ENCODE measurements at regions not wholly inside any gene's neighbourhood (a gene's known extent, or its start where the extent isn't known, plus 50 kb on each side); places are given as distances from the start of the nearest gene placed in this dataset.
"Not testable (repeated sequence)": the region's sequence is repeated elsewhere in the genome, so short reads cannot be mapped to it uniquely, and the experiment has no call there.

DNA sequence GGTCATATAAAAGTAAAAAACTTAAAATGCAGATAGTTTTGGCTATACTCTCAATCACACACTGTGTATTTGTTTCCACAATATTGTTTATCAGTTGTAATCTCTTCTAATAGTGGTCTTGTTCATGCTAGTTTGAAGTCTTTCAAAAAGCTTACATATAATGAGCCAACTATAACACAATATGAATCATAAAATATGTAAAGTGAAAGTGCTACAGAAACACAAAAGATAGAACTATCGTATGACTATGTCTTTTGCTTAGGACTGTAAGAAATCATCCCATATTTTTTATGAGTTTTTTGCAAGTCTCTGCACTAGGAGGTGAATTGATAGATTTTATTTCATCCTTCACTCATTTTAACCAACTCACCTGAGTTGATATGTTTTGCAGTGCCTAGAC, 136.0 kb downstream of the MMUT start:
- Mint-ChIP-seq H3K36me3 (ENCODE audit: low read depth) (no peaks in the 10 kb centered on the region), H3K4me1 (no peaks in the 10 kb centered on the region), H3K4me3 (no peak overlapping the region), H3K27ac (no peak overlapping the region), H3K27me3 (no peaks in the 10 kb centered on the region), H3K9me3 (ENCODE audit: low read depth) (no peaks in the 10 kb centered on the region)
- intact Hi-C loops (cut with DNase I, micrococcal nuclease), result no loop called here
- no peak for DNase-seq
- ChIA-PET POLR2A (no interaction called here), CTCF (no interaction called here)
- ATAC-seq, result no peak

DNA sequence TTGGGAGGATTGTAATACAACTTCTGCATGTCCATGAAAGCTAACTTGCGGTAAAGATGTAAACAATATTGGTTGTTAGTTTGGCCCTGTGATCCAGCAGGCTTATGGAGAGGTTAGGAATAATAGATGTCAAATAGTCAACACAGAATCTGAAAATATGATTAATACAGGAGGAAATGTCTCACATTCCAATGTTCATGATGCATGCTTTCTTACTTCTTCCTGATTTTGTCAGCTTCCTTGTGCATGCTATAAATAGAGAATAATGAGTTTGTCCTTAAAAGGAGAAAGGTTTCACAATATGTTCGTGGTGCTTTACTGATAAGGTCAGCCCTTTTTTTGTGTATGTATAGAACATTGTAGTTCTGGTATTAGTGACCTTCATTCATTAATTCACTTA, 136.7 kb downstream of the MMUT start:
- ATAC-seq (no peak), DNase-seq (no peak)
- CTCF ChIA-PET, result no interaction called here
- Mint-ChIP-seq H3K27ac (no peak overlapping the region), H3K9me3 (ENCODE audit: low read depth) (no peaks in the 10 kb centered on the region), H3K4me3 (no peak overlapping the region), H3K36me3 (ENCODE audit: low read depth) (no peaks in the 10 kb centered on the region), H3K4me1 (no peaks in the 10 kb centered on the region), H3K27me3 (no peaks in the 10 kb centered on the region)
- intact Hi-C loops (cut with DNase I, micrococcal nuclease), result no loop called here
- POLR2A ChIA-PET, result no interaction called here

DNA sequence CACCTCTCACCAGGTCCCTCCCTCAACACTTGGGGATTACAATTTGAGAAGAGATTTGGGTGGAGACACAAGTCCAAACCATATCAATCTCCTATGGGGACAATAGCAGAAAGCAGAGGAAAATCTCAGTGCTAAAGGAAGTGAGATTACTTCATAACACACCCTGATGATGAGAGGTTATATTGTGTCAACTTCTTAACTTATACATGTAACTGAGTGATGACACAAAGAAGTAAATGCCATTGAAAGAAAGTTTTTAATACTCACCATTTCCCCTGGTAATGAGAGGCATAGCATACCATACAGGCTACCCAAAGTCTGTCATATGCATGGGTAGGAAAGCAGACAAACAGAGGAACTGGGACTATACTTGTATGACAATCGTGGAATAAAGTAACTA, 137.2 kb downstream of the MMUT start:
- Mint-ChIP-seq H3K27me3 (no peaks in the 10 kb centered on the region), H3K36me3 (ENCODE audit: low read depth) (no peaks in the 10 kb centered on the region), H3K27ac (no peak overlapping the region), H3K9me3 (ENCODE audit: low read depth) (no peaks in the 10 kb centered on the region), H3K4me1 (no peaks in the 10 kb centered on the region), H3K4me3 (no peak overlapping the region)
- ATAC-seq (no peak), DNase-seq (no peak)
- ChIA-PET POLR2A (no interaction called here), CTCF (no interaction called here)
- intact Hi-C loops (cut with DNase I, micrococcal nuclease), result no loop called here

DNA sequence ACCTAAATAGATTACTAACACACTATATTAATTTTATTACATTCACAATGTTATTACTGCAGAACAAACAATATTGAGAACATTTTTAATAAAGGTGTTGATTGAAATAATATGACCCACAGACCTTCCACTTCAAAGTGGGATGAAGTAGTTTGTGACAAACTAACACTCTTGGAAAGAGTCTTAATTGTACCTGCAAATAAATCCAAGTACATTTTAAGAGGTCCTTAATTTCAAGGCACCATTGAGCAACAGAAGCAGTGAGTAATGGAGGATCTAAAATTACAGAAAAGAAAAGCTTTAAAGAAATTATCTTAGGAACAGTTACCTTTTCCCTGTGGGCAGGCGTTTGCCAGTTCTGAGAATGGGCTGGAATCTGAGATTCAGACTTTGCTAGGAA, 140.2 kb downstream of the MMUT start:
- ChIA-PET POLR2A (no interaction called here), CTCF (no interaction called here)
- DNase-seq, result no peak

DNA sequence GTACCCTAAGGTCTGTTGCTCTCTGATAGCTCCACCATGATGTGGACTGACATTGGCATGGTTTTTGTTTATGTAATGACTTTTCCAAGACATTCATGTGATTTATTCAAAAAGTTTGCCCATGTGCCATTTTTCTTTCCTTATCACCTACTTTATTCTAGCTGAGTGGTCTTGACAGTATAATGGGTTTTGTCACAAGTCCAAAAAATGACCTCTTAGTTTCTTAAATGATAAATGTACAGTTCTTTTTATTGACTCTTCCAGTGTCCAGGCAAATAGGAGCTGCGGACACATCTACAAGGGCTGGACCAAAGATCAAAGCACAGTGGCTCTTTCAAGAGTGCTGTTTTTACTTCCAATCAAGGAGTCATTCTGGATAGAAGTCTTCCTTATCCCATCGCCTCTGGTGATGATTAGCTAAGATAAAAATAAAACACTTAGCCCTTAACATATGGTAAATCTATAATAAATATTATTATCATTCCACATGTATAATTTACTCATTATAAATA, 141.4 kb downstream of the MMUT start:
- Mint-ChIP-seq H3K9me3 (ENCODE audit: low read depth) (no peaks in the 10 kb centered on the region), H3K4me1 (no peaks in the 10 kb centered on the region), H3K4me3 (no peak overlapping the region), H3K36me3 (ENCODE audit: low read depth) (no peaks in the 10 kb centered on the region), H3K27me3 (no peaks in the 10 kb centered on the region), H3K27ac (no peak overlapping the region)
- intact Hi-C loops (cut with DNase I, micrococcal nuclease), result no loop called here
- ATAC-seq (no peak), DNase-seq (no peak)
- CTCF ChIA-PET, result interaction anchor here (1.1 kb wide), 1 partner anchor 16 kb away, joined by 3 read pairs; no protein-coding TSS in a partner anchor
- POLR2A ChIA-PET, result interaction anchor here (0.5 kb wide), 1 partner anchor 1651 kb away, joined by 5 read pairs; no protein-coding TSS in a partner anchor

More for the DNA sequence above, 140.2 kb downstream of the MMUT start:
- intact Hi-C loops (cut with DNase I, micrococcal nuclease), result no loop called here
- no peak overlapping the region for H3K27ac Mint-ChIP-seq
- no peak for ATAC-seq
- H3K9me3 Mint-ChIP-seq (ENCODE audit: low read depth), result no peaks in the 10 kb centered on the region
- no peak overlapping the region for H3K4me3 Mint-ChIP-seq
- H3K4me1 Mint-ChIP-seq, result no peaks in the 10 kb centered on the region
- no peaks in the 10 kb centered on the region for H3K27me3 Mint-ChIP-seq
- H3K36me3 Mint-ChIP-seq (ENCODE audit: low read depth), result no peaks in the 10 kb centered on the region

DNA sequence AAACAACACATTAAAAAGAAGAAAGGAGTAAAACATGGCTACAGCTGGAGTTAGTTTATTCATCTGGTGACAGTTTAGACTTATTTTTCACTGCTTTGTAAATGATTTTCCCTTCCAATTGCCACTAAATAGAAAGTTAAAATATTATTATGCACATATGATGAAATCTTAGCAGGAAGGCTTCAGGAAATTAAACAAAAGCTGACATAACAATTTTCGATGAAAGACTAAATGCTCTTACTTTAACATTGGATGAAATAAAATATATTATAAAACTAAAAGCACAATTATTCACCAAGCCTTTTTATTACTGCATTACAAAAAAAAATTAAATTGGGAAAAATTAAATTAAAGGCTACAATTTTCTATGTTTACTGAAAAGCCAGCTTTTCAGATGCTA, 158.0 kb downstream of the MMUT start:
- Mint-ChIP-seq H3K4me3 (no peak overlapping the region), H3K27me3 (no peaks in the 10 kb centered on the region), H3K4me1 (no peaks in the 10 kb centered on the region), H3K9me3 (ENCODE audit: low read depth) (no peaks in the 10 kb centered on the region), H3K36me3 (ENCODE audit: low read depth) (no peaks in the 10 kb centered on the region), H3K27ac (no peak overlapping the region)
- intact Hi-C loops (cut with DNase I, micrococcal nuclease), result no loop called here
- DNase-seq, result no peak
- no peak for ATAC-seq
- ChIA-PET CTCF (interaction anchor here (0.9 kb wide), 1 partner anchor 17 kb away, joined by 3 read pairs; no protein-coding TSS in a partner anchor), POLR2A (no interaction called here)

DNA sequence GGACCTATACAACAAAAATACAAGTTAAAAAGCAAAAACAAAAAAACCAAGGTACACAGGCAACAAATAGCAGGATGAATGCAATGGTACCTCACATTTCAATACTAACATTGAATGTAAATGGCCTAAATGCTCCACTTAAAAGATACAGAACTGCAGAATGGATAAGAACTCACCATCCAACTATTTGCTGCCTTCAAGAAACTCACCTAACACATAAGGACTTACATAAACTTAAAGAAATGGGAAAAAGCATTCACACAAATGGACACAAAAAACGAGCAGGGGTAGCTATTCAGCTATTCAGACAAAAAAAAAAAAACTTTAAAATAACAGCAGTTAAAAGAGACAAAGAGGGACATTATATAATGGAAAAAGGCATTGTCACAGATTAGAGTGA, 158.7 kb downstream of the MMUT start:
- H3K4me1 Mint-ChIP-seq; DNase-seq; H3K27me3 Mint-ChIP-seq; intact Hi-C loops (cut with DNase I, micrococcal nuclease); POLR2A ChIA-PET; CTCF ChIA-PET; H3K4me3 Mint-ChIP-seq; ATAC-seq; H3K9me3 Mint-ChIP-seq (ENCODE audit: low read depth); H3K36me3 Mint-ChIP-seq (ENCODE audit: low read depth); H3K27ac Mint-ChIP-seq: not testable (repeated sequence)

DNA sequence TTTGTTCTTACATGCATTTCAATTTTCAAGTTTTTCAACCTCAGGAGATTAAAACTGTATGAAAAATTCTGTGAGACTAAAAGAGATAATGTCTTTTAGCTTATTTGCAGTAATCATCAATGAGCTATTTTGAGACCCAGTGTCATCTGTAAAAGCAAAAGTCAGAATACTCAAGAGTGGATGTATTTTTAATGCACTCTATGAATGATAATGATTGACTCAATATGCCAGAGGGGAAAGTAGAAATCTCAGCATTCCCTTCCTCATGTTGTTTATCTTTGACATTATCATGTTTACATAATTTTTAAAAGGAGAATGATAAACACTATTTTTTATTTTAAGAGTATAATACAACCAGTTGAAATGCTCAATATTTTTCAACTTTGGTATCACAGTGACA, 162.1 kb downstream of the MMUT start:
- ATAC-seq, result no peak
- Mint-ChIP-seq H3K4me3 (no peak overlapping the region), H3K9me3 (ENCODE audit: low read depth) (no peaks in the 10 kb centered on the region), H3K36me3 (ENCODE audit: low read depth) (no peaks in the 10 kb centered on the region), H3K4me1 (no peaks in the 10 kb centered on the region), H3K27ac (no peak overlapping the region), H3K27me3 (no peaks in the 10 kb centered on the region)
- CTCF ChIA-PET, result no interaction called here
- intact Hi-C loops (cut with DNase I, micrococcal nuclease), result no loop called here
- POLR2A ChIA-PET, result no interaction called here
- DNase-seq, result no peak

DNA sequence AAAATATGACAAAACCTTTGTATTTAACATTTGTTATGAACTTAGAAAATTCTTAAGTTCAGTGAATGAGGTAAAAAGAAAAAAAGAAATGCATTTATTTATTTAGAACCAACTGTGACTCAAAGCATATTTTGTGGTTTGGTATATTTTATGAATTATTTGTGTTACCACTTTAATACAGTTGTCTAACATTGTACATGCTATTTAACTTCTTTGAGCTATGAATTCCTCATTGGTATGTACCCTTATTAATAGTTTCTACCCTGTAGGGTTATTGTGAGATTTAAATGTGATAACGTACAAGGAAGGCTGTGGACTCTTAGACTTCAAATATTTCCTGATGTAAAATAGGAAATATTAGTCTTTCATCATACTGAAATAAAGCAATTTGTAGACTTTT, 162.6 kb downstream of the MMUT start:
- intact Hi-C loops (cut with DNase I, micrococcal nuclease), result no loop called here
- no peak for DNase-seq
- POLR2A ChIA-PET, result no interaction called here
- Mint-ChIP-seq H3K9me3 (ENCODE audit: low read depth) (no peaks in the 10 kb centered on the region), H3K27me3 (no peaks in the 10 kb centered on the region), H3K36me3 (ENCODE audit: low read depth) (no peaks in the 10 kb centered on the region), H3K4me1 (no peaks in the 10 kb centered on the region), H3K4me3 (no peak overlapping the region), H3K27ac (no peak overlapping the region)
- CTCF ChIA-PET, result no interaction called here
- no peak for ATAC-seq

DNA sequence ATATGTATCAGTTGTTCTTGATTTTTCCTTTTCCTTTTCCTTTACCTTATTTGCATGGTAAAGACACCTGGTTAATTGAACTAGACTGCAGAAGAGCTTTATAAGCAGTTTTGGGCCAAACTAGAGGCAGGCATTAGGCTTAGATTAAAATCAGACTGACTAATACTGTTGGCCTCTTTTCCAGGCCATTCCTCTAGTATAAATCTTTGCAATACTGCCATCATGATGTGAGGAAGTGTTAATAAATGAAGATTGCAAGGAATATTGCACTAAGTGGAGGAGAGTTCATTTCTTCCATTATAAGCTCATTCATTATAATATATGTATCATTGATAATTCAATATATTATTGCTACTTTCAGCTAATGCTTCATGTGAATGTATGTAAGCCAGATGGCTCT, 163.8 kb downstream of the MMUT start:
- POLR2A ChIA-PET, result no interaction called here
- intact Hi-C loops (cut with DNase I, micrococcal nuclease), result no loop called here
- no peaks in the 10 kb centered on the region for H3K27me3 Mint-ChIP-seq

DNA sequence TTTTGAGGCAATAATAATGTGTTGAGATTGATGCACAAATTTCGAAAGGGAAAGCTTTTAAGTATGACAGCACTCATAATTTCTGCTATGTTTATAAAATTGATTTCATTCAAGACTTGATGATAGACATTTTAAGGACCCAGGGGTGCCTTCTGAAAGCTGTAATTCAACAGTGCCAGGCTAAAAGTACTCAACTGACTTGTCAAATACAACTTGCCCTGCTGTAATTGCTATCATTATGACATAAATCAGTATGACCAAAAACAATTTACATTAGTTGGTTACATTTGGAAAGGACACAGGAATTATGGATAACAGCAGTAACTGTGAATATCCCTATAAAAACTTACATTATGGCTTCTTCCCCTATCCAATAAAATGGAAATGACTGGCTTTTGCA, 178.9 kb downstream of the MMUT start:
- Mint-ChIP-seq H3K4me1 (no peaks in the 10 kb centered on the region), H3K27me3 (no peaks in the 10 kb centered on the region), H3K27ac (no peak overlapping the region), H3K4me3 (no peak overlapping the region), H3K9me3 (ENCODE audit: low read depth) (peaks cover 2% of the 10 kb centered on the region), H3K36me3 (ENCODE audit: low read depth) (no peaks in the 10 kb centered on the region)
- no peak for DNase-seq
- ChIA-PET CTCF (no interaction called here), POLR2A (no interaction called here)
- intact Hi-C loops (cut with DNase I, micrococcal nuclease), result no loop called here
- ATAC-seq, result no peak

More for the DNA sequence above, 163.8 kb downstream of the MMUT start:
- DNase-seq, result no peak
- no peak overlapping the region for H3K27ac Mint-ChIP-seq
- CTCF ChIA-PET, result no interaction called here
- no peaks in the 10 kb centered on the region for H3K9me3 Mint-ChIP-seq (ENCODE audit: low read depth)
- no peaks in the 10 kb centered on the region for H3K4me1 Mint-ChIP-seq
- no peak for ATAC-seq
- no peak overlapping the region for H3K4me3 Mint-ChIP-seq
- H3K36me3 Mint-ChIP-seq (ENCODE audit: low read depth), result no peaks in the 10 kb centered on the region

DNA sequence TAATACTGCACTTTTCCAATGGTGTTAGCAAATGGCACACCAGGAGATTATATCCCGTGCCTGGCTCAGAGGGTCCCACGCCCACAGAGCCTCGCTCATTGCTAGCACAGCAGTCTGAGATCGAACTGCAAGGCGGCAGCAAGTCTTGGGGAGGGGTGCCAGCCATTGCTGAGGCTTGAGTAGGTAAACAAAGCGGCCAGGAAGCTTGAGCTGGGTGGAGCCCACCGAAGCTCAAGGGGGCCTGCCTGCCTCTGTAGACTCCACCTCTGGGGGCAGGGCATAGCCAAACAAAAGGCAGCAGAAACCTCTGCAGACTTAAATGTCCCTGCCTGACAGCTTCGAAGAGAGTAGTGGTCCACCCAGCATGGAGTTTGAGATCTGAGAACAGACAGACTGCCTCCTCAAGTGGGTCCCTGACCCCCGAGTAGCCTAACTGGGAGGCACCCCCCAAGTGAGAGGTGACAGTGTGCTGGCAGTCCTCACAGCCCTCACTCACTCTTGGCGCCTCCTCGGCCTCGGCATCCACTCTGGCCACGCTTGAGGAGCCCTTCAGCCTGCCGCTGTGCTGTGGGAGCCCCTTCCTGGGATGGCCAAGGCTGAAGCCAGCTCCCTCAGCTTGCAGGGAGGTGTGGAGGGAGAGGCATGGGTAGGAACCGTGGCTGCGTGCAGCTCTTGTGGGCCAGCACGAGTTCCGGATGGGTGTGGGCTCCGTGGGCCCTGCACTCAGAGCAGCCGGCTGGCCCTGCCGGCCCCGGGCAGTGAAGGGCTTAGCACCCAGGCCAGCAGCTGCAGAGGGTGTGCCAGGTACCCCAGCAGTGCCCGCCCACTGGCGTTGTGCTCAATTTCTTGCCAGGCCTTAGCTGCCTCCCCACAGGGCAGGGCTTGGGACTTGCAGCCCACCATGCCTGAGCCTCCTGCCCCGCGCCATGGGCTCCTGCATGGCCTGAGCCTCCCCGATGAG, 188.0 kb downstream of the MMUT start:
- POLR2A ChIA-PET; CTCF ChIA-PET; H3K27ac Mint-ChIP-seq; DNase-seq; ATAC-seq; H3K27me3 Mint-ChIP-seq; H3K4me3 Mint-ChIP-seq; H3K4me1 Mint-ChIP-seq; H3K36me3 Mint-ChIP-seq (ENCODE audit: low read depth); intact Hi-C loops (cut with DNase I, micrococcal nuclease): not testable (repeated sequence)
- H3K9me3 Mint-ChIP-seq (ENCODE audit: low read depth), result peaks cover 12% of the 10 kb centered on the region

Data from activated CD4-positive, alpha-beta T cell treated with anti-CD3 and anti-CD28 coated beads for 36 hours (primary cell).